CD1c-positive myeloid dendritic cell (primary cell): ENCODE measurements at regions not wholly inside any gene's neighbourhood (a gene's known extent, or its start where the extent isn't known, plus 50 kb on each side); places are given as distances from the start of the nearest gene placed in this dataset.

ENCODE experiments used
- DNase-seq: peaks from one replicate; pipeline ENCODE4 v3.0.0-alpha.2; 2016; ENCODE audit errors: extremely low spot score

DNA sequence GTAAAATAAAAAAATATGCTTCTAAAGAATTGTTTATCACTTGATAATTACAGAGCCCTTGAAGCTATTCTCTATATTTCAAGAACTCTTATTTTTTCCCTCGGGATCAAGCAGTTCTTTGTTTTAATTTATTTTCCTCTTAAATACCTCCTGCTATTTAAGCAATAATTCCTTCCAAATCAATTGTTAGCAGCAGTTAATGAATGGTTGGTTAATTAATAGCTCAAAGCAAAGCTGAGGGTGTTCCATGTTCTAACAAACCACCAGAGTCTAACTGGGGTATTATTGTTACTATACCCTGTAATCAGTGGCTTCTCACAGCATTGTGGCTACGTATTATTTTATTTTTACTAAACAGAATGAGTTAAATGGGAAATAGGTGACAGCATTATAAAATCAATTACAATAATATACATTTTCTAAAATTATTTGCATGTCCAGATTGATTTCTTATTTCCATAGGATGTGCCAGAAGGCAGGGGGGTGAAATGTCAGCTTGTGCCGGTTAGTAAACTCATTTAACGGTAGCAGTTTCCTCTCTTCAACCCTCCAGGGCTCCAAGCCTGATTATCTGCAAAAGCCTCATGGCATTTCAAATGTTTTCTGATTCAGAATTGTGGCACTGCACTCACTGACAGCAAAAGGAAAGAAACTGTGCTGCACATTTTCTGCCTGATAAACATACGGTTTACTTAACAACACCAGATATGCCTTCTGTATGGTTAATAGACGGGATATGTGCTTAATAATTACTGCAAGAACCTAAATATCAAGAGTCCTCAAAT is 286.9 kb upstream of the EMCN start:
- no peak for DNase-seq

- no peak for DNase-seq
These were observed 285.9 kb upstream of the EMCN start for GRCh38 chr4:100803751-100804150.

DNA sequence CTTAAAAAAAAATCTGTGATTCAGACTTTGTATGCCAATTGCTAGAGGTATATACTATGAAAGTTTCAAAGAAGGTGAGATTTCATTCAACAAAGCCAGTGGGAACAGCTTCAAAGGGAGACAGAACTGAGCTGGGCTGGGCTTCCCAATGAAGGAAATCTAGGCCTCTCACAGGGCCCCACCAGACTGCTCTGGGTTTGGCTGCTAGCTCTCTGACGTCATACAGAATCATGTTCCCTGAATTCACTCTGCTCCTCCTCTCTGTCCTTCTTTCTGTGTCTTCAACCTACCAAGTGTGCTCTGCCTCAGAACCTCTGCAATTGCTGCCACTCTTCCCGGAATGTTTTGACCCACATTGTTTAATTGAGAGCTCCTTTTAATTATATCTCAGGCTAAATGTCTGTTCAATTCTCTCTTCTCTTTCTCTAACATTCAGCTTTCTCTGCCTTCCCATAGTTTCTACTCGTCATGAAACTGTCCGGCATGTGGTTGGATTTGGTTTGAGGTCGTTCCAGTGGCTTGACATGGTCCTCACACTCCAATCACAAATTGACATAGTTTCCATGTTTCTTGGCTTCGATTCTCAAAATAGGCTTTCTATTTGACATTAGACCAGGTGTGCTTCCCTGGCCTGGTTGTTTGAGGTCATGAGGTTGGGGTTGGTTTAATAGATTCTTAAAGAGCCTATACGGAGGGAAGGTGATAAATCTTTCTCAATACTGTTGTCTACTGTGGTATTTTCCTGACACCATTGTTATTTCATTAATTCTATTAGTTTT is 282.1 kb upstream of the EMCN start:
- no peak for DNase-seq

- DNase-seq: no peak
These were observed 280.0 kb upstream of the EMCN start for GRCh38 chr4:100797791-100798190.

- DNase-seq: no peak
These were observed 279.5 kb upstream of the EMCN start for GRCh38 chr4:100797356-100797755.

- DNase-seq: no peak
These were observed 278.5 kb upstream of the EMCN start for GRCh38 chr4:100796332-100796731.

GRCh38 chr4:100795581-100795980 is 277.8 kb upstream of the EMCN start:
- no peak for DNase-seq

- no peak for DNase-seq
These were observed 273.2 kb upstream of the EMCN start for GRCh38 chr4:100790836-100791615.

DNA sequence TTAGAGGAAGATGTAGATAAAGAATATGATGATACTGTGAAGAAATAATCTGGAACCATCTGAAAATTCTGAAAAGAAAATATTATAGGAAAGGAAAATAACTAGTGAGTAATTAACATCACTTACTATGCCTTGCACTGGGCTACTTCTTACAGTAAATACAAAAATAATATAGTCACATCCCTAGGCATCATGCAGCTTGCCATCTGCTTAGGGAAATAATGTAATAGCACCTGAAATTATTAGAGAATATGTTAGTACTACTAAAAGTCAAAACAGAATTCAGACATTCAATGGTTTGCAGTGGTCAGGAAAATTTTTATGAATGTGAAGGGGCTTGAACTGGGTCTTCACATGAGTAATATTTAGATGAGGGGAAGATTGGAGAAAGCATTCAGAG is 272.2 kb upstream of the EMCN start:
- DNase-seq: no peak

- no peak for DNase-seq
These were observed 268.7 kb upstream of the EMCN start for GRCh38 chr4:100786481-100786880.

- DNase-seq: peak; percentile 8
These were observed 264.5 kb upstream of the EMCN start for GRCh38 chr4:100782356-100782755.

DNA sequence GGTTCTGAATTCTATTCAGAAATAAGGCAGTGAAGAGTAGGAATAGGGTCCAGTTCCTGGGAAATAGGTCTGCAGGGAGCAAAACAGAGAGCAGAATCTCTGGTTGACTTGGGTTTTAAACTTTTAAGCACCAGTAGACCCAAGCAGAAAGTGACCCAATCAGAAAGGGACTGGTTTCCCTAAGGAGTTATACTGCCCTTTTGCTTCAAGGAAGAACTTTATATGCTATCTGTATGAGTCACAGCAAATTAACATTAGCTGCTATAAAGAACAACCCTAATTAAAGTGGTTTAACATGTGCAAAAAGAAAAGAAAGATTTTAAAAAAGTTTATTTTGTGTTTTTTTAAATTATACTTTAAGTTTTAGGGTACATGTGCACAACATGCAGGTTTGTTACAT is 263.6 kb upstream of the EMCN start:
- DNase-seq: no peak

DNA sequence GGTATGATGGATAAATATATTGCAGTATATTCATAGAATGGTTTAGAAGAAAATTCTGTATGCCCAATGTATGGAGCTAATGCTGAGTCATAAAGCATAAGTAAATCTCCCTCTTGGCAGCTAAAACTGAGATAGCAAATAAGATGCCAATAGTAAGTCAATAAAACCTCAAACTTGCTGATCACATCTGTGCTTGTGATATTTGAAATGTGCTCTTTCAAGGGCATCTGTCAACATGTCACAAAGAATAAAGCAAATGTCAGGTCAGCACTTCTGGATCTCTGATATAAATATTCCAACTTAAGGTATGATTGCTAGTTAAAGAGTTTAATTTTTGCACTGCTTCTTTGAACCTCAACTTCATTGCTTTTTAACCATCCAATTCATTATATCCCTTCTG is 262.3 kb upstream of the EMCN start:
- DNase-seq: no peak

DNA sequence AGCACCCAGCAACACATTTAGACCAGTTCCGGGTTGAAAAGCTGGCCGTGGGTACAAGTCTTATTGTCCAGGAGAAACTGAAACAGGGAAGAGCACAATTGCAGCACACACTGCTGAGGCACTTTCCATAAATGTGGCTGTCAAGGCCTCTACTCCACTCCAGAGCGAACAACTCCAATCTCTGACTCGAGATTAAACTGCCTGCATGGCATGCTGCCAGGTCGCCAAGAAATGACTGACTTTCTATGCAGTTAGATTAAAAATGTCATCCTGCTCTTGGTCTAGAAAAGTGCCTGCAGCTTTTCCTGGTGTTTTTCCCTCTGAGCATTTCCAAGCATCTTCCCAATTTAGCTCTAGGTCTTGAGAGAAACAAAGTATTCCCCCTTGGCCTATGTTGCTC is 260.6 kb upstream of the EMCN start:
- no peak for DNase-seq

GRCh38 chr4:100762738-100763137 is 244.9 kb upstream of the EMCN start:
- DNase-seq: no peak

DNA sequence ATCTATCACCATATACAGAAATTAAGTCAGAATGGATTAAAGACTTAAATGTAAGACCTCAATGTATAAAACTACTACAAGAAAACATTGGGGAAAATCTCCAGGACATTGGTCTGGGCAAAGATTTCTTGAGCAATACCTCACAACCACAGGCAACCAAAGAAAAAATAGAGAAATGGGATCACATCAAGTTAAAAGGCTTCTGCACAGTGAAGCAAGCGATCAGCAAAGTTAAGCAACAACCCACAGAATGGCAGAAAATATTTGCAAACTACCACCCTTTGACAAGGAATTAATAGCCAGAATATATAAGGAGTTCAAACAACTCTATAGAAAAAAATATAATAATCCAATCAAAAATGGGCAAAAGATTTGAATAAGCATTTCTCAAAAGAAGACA is 236.9 kb upstream of the EMCN start:
- DNase-seq: no peak

DNA sequence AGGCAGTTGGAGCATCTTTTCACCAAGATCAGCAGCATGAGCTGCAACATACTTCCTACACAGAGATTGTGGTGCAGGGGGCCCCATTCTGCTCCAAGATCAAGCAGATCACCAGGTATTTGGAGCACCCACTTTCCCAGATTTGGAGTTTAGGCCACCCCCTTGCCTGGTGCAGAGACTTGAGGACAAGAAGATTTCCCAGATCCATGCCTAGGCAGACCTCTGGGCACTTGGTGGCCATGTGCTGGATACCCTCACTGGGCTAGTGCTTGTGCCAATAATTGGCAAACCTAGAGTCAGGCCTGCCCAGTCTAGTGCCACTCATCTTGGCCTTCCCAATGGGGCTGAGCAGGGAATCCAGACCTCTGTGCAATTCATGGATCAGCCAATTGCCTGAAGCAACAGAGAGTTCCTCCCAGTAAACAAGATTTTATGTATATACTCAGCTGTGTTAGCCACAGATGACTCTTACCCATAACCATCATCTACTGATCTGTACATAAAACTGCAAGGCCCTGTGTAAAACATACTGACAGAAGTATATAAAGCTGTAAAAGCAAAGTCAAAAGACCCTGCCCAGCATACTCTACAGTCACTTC is 228.4 kb upstream of the EMCN start:
- no peak for DNase-seq

DNA sequence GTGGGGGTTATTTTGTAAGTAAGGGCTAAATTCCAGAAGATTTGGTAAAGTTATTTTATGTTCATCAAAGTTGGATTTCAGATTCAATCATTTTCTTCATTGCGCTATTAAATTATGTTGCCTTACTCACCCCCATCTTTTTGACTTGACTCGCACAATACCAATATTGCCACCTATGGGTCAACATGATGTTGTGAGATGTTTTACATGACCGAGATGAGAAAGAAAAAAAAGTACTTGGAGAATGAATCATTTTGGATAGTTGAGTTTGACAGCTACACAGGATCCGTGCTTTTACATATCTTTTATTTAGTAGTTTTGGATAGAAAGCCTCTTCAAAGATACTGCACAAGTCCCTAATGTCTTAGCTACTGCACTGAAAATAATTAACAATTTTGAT is 224.2 kb upstream of the EMCN start:
- no peak for DNase-seq

GRCh38 chr4:100739426-100739825 is 221.6 kb upstream of the EMCN start:
- no peak for DNase-seq

GRCh38 chr4:100738196-100739165 is 220.7 kb upstream of the EMCN start:
- no peak for DNase-seq
